Karpas-422 (cell line): ENCODE measurements at regions not wholly inside any gene's neighbourhood (a gene's known extent, or its start where the extent isn't known, plus 50 kb on each side); places are given as distances from the start of the nearest gene placed in this dataset.
"Not testable (repeated sequence)": the region's sequence is repeated elsewhere in the genome, so short reads cannot be mapped to it uniquely, and the experiment has no call there.

Experiments used
- DNase-seq: peaks from one replicate; pipeline ENCODE4 v3.0.0-alpha.2; 2015
- H2AFZ ChIP-seq: fragments of 200-600 bp; sonication (generic); 2 replicates; pipeline ENCODE4 v1.6.1; 2014; ENCODE audit warnings: antibody characterized with exemption, low read length, mixed read lengths
- H3K27ac ChIP-seq: fragments of 200-600 bp; sonication (generic); 2 replicates; pipeline ENCODE4 v1.5.1; 2014; ENCODE audit warnings: mild to moderate bottlenecking, low read length, moderate library complexity
- H3K27me3 ChIP-seq: fragments of 200-600 bp; sonication (generic); 2 replicates; pipeline ENCODE4 v1.6.1; 2014; ENCODE audit warnings: low read length, mixed read lengths
- H3K36me3 ChIP-seq: fragments of 200-600 bp; sonication (generic); 2 replicates; pipeline ENCODE4 v1.6.1; 2014; ENCODE audit warnings: low read length, mixed read lengths; ENCODE audit not compliant: insufficient read depth
- H3K4me1 ChIP-seq: fragments of 200-600 bp; sonication (generic); 2 replicates; pipeline ENCODE4 v1.6.1; 2014; ENCODE audit warnings: mild to moderate bottlenecking, low read length, mixed read lengths
- H3K4me2 ChIP-seq: fragments of 200-600 bp; sonication (generic); 2 replicates; pipeline ENCODE4 v1.6.1; 2014; ENCODE audit warnings: low read length, low read depth, mild to moderate bottlenecking; ENCODE audit not compliant: poor library complexity, severe bottlenecking
- H3K4me3 ChIP-seq: fragments of 200-600 bp; sonication (generic); 2 replicates; pipeline ENCODE4 v1.5.1; 2014; ENCODE audit warnings: mild to moderate bottlenecking, antibody characterized with exemption, low read length, mixed read lengths
- H3K79me2 ChIP-seq: fragments of 200-600 bp; sonication (generic); 2 replicates; pipeline ENCODE4 v1.6.1; 2014; ENCODE audit warnings: mild to moderate bottlenecking, low read length, mixed read lengths
- H3K9ac ChIP-seq: fragments of 200-600 bp; sonication (generic); 2 replicates; pipeline ENCODE4 v1.6.0; 2014; ENCODE audit warnings: low read length
- H3K9me2 ChIP-seq: fragments of 200-600 bp; sonication (generic), shearing (Covaris generic); replicated peaks from 2 replicates; pipeline ENCODE4 v1.6.0; 2014; ENCODE audit warnings: mild to moderate bottlenecking, low read length, moderate library complexity; ENCODE audit not compliant: insufficient read depth
- H3K9me3 ChIP-seq: fragments of 300-700, 200-600 bp; sonication (generic); 2 replicates; pipeline ENCODE4 v1.6.1; 2014; ENCODE audit warnings: low read length, mixed read lengths
- H4K20me1 ChIP-seq: fragments of 200-600 bp; sonication (generic); 2 replicates; pipeline ENCODE4 v1.6.1; 2014; ENCODE audit warnings: mild to moderate bottlenecking, antibody characterized with exemption, low read length, low read depth; ENCODE audit not compliant: insufficient read depth

DNA sequence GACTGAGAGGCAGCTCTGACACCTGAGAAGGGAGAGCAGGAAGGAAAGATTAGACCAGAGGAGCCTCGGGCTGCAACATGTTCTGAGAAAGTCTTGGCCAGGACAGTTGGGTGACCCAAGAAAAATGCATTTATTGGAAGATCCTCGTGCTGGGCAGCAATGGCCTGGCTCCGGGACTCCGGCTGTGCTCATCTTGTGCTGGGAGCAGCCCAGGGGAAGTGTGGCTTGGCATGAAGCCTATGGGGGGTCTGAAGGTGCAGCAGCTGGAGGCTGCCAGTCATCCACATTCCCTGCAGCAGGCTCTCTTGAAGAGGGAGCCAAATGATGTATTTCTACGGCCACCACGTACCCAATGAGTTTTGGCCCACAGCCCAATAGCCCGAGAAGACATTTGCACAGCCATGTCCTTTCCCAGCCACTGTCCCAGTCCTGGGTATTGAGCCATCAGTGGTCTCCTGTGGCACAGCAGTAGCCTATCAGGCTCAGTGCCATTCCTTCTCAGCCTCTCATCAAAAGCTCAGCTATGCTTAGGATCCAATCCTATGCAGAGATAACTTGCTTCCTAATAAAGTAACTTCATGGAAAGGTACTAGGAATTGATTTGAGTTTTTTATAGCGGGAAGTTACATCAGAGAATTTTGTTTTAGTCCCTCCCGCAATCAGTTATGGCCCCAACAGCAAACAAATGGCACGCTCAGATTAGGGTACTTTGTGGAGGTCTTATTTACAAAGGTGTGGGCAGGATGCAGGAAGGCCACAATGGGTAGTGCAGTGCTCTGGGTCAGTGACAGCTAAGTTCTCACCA is 76.0 kb upstream of the MEDAG start:
- Histone ChIP-seq H3K4me2 (no peak overlapping the region), H3K27me3 (no peaks in the 10 kb centered on the region), H3K4me1 (no peaks in the 10 kb centered on the region), H3K9me2 (no peaks in the 10 kb centered on the region), H3K4me3 (no peak overlapping the region), H3K9ac (no peak overlapping the region), H3K79me2 (no peaks in the 10 kb centered on the region), H3K9me3 (no peaks in the 10 kb centered on the region), H3K27ac (no peak overlapping the region), H2AFZ (no peak overlapping the region), H3K36me3 (no peaks in the 10 kb centered on the region), H4K20me1 (no peaks in the 10 kb centered on the region)
- no peak for DNase-seq

DNA sequence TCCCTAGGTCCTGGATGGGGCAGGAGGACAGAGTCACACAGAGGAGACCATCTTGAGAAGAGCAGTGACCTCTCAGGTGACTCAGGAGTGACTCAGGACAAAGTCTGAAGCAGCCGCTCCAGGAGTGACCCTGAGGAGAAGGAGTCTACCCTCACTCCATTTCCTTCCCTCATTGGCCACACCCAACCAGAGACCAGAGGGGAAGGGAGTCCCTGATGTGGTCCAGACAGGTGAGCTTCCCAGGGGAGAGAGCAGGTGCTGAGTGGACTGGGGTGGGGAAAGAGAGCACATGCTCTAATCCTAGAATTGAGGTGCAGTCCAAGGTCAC is 75.5 kb upstream of the MEDAG start:
- Histone ChIP-seq H3K9ac (no peak overlapping the region), H3K4me2 (no peak overlapping the region)
- no peak for DNase-seq

DNA sequence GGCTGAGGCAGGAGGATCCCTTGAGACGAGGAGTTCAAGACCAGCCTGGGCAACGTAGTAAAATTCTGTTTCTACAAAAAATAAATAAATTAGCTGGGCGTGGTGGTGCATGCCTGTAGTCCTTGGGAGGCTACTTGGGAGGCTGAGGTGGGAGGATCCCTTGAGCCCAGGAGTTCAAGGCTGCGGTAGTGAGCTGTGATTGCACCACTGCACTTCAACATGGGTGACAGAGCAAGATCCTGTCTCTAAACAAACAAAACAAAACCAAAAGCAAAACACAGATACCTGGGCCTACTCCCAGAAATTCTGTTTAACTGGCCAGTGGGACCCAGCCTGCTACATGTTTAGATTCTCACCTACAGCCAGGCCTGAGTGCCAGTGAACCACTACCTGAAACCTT is 74.6 kb upstream of the MEDAG start:
- Histone ChIP-seq H3K36me3 (no peaks in the 10 kb centered on the region), H3K27me3 (no peaks in the 10 kb centered on the region), H3K4me3 (no peak overlapping the region), H3K79me2 (no peaks in the 10 kb centered on the region), H3K9ac (no peak overlapping the region), H3K27ac (no peak overlapping the region), H4K20me1 (no peaks in the 10 kb centered on the region), H3K4me2 (no peak overlapping the region), H3K9me2 (no peaks in the 10 kb centered on the region), H3K9me3 (no peaks in the 10 kb centered on the region), H2AFZ (no peak overlapping the region), H3K4me1 (no peaks in the 10 kb centered on the region)
- DNase-seq = no peak

More for the DNA sequence above, 75.5 kb upstream of the MEDAG start:
- Histone ChIP-seq H3K79me2 (no peaks in the 10 kb centered on the region), H3K4me3 (no peak overlapping the region), H3K36me3 (no peaks in the 10 kb centered on the region), H2AFZ (no peak overlapping the region), H3K9me2 (no peaks in the 10 kb centered on the region), H3K27me3 (no peaks in the 10 kb centered on the region), H3K9me3 (no peaks in the 10 kb centered on the region), H3K4me1 (no peaks in the 10 kb centered on the region), H3K27ac (no peak overlapping the region), H4K20me1 (no peaks in the 10 kb centered on the region)

DNA sequence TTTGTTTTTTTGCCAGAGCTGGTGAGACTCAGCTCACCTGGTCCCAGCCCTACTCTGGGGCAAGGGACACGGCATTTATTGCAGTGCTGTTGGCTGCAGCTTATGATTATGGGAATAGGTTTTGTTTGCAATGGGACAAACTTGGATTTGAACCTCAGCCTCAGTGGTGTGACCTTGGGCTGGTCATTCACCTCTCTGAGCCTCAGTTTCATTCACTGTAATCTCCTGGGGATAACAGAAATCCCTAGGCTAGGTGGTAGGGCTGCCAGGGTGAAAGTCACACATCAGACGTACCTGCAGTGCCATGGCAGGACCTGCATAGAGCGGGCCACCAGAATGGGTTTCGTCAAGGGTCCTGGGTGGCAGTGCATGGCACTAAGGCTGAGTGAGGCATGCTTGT is 73.7 kb upstream of the MEDAG start:
- no peak for DNase-seq
- Histone ChIP-seq H3K4me1 (no peaks in the 10 kb centered on the region), H3K9me2 (no peaks in the 10 kb centered on the region), H3K9me3 (no peaks in the 10 kb centered on the region), H3K4me2 (no peak overlapping the region), H3K36me3 (no peaks in the 10 kb centered on the region), H2AFZ (no peak overlapping the region), H3K27me3 (no peaks in the 10 kb centered on the region), H3K4me3 (no peak overlapping the region), H3K79me2 (no peaks in the 10 kb centered on the region), H3K27ac (no peak overlapping the region), H4K20me1 (no peaks in the 10 kb centered on the region), H3K9ac (no peak overlapping the region)

DNA sequence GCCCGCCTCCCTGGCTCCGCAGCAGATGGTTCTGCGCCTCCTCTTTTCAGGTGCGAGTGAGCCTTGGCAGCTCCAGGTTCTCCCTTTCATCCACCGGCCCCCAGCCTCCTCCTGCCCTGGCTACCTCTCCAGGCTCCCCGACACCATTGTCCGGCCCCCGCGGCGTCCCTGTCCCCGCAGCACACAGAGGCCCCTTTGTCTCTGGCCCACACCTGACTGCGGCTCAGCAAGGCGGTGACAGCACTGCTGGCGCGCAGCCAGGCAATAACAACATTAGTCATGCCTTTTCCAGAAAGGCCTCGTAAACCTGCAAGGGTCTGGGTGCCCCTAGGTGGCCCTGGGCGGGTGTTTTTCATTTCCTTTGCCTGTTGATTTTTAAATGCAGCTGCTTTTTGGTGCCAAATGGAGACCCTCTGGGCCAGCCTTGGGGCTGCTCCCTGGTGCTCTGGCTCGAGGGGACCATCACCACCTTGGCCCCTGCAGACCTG is 73.2 kb upstream of the MEDAG start:
- Histone ChIP-seq H3K79me2 (no peaks in the 10 kb centered on the region), H4K20me1 (no peaks in the 10 kb centered on the region), H3K4me2 (no peak overlapping the region), H3K36me3 (no peaks in the 10 kb centered on the region), H3K4me1 (no peaks in the 10 kb centered on the region), H3K9me3 (no peaks in the 10 kb centered on the region), H3K4me3 (no peak overlapping the region), H3K27me3 (no peaks in the 10 kb centered on the region), H2AFZ (no peak overlapping the region), H3K27ac (no peak overlapping the region), H3K9me2 (no peaks in the 10 kb centered on the region), H3K9ac (no peak overlapping the region)
- no peak for DNase-seq

DNA sequence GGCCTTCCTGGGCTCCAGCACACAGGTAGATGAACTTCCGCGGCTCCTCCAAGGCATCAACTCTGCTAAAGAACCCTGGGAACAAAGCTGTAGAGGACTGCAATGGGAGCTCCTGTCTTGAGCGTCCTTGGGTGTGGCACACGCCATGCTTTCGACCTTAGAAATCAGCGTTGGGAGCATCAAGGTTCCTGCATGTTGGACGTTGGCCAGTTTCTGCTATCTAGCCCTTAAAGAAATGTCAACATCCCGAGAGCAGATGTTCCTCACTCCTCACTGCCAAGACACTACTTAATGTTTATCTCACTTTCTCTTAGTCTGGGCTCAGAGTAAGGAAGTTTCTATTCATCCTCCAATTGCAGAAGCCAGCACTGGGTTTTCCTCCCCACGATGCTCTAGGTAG is 70.6 kb upstream of the MEDAG start:
- no peaks in the 10 kb centered on the region for H3K79me2 ChIP-seq
- H3K4me2 ChIP-seq = no peak overlapping the region
- no peaks in the 10 kb centered on the region for H3K9me2 ChIP-seq
- H3K9ac ChIP-seq = no peak overlapping the region
- no peak for DNase-seq
- no peaks in the 10 kb centered on the region for H4K20me1 ChIP-seq
- no peak overlapping the region for H3K4me3 ChIP-seq
- no peaks in the 10 kb centered on the region for H3K9me3 ChIP-seq
- H3K36me3 ChIP-seq = no peaks in the 10 kb centered on the region
- no peak overlapping the region for H3K27ac ChIP-seq
- H2AFZ ChIP-seq = no peak overlapping the region
- no peaks in the 10 kb centered on the region for H3K27me3 ChIP-seq
- H3K4me1 ChIP-seq = no peaks in the 10 kb centered on the region

DNA sequence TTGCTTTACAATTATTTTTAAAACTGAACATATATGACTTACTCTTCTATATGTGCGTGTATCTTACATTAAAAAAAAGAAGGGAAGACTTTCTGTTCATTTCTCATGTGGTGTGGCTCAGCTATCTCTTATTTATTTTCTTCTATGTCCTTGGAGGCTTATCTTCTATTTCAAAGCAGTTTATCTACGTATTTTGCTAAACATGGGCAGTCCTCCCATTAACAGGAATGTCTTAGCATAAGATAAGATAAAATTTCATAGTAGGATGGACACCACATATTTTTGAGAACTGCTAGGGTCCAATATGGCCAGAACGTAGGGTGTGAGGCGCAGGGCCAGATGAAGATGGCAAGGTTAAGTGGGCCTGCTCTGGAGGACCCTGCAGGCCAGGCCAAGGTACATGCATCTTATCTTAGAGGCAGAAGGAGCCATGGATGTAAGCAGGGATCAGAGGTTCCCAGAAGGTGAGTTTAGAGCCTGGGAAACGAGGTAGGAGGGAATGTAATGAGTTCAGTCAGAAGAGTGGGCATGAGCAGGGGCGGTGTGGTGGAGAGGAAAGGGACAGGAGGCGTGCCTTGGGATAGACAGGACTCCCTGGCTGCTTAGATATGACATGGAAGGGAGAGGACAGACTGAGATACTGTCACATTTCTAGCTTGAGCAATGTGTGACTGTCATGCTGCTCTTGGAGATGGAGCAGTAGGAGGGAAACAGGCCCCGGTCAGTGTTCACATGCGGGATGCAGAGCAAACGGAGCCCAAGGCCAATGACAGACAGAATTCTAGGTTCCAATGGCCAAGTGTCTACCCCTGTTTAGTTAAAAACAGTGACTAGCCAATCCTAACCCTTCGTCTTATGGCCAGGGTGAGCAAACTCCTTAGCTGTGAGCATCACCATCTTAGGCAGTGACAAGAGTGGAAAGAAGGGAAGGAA is 68.6 kb upstream of the MEDAG start:
- no peak for DNase-seq
- Histone ChIP-seq H3K79me2 (no peaks in the 10 kb centered on the region), H3K9me2 (no peaks in the 10 kb centered on the region), H3K27me3 (no peaks in the 10 kb centered on the region), H3K9ac (no peak overlapping the region), H3K4me1 (no peaks in the 10 kb centered on the region), H4K20me1 (no peaks in the 10 kb centered on the region), H3K9me3 (peaks cover 2% of the 10 kb centered on the region; the same call in 1 of the 2 replicates), H3K36me3 (no peaks in the 10 kb centered on the region), H2AFZ (no peak overlapping the region), H3K4me3 (no peak overlapping the region), H3K27ac (no peak overlapping the region), H3K4me2 (no peak overlapping the region)

DNA sequence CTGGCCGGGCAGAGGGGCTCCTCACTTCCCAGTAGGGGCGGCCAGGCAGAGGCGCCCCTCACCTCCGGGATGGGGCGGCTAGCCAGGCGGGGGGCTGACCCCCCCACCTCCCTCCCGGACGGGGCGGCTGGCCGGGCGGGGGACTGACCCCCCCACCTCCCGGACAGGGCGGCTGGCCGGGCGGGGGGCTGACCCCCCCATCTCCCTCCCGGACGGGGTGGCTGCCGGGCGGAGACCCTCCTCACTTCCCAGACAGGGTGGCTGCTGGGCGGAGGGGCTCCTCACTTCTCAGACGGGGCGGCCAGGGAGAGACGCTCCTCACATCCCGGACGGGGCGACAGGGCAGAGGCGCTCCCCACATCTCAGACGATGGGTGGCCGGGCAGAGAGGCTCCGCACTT is 66.4 kb upstream of the MEDAG start:
- not testable (repeated sequence) for H3K9ac ChIP-seq, H3K36me3 ChIP-seq, H3K27me3 ChIP-seq, H3K27ac ChIP-seq, H3K4me3 ChIP-seq, H3K9me2 ChIP-seq, DNase-seq, H4K20me1 ChIP-seq, H3K4me1 ChIP-seq, H2AFZ ChIP-seq, H3K79me2 ChIP-seq, H3K4me2 ChIP-seq
- H3K9me3 ChIP-seq = peaks cover 11% of the 10 kb centered on the region; the same call in 1 of the 2 replicates
